AG04450 (cell line): ENCODE measurements at regions not wholly inside any gene's neighbourhood (a gene's known extent, or its start where the extent isn't known, plus 50 kb on each side); places are given as distances from the start of the nearest gene placed in this dataset.

ENCODE experiments used
- CTCF ChIA-PET: fragments of 300-600, 350-600 bp; formaldehyde crosslinking; extraction: SDS; loops from one replicate; lab custom pipeline; 2022; ENCODE audit warnings: antibody characterized with exemption, inconsistent platforms; lab: Charles Lee
- POLR2A ChIA-PET: fragments of 350-600 bp; formaldehyde crosslinking; extraction: SDS; loops from one replicate; lab custom pipeline; 2021; ENCODE audit warnings: antibody characterized with exemption, inconsistent platforms; lab: Yijun Ruan, JAX
- DNase-seq: peaks from one replicate; pipeline ENCODE4 v3.0.0-alpha.2; 2011; ENCODE audit warnings: low read depth, low spot score
- H3K27ac ChIP-seq: one replicate; pipeline ENCODE4 v1.5.1; 2012; ENCODE audit warnings: low read depth, low read length, control low read depth
- H3K27me3 ChIP-seq: one replicate; pipeline ENCODE4 v1.6.0; 2012; ENCODE audit warnings: low read length; ENCODE audit not compliant: control insufficient read depth, insufficient read depth
- H3K4me3 ChIP-seq: 2 replicates; pipeline ENCODE4 v1.5.1; 2011; ENCODE audit warnings: mild to moderate bottlenecking, low read depth, low read length, control low read depth
- H3K9me3 ChIP-seq: 2 replicates; pipeline ENCODE4 v1.5.1; 2012; ENCODE audit warnings: low read length; ENCODE audit not compliant: control insufficient read depth, insufficient read depth
- CTCF ChIP-seq: IDR thresholded peaks from 2 replicates; pipeline ENCODE4 v1.5.1; 2011; ENCODE audit warnings: low read depth, low read length, control low read depth, inconsistent platforms

GRCh38 chr9:134967547-134967930 is 49.8 kb upstream of the FCN1 start:
- no peak overlapping the region for H3K4me3 ChIP-seq
- H3K27ac ChIP-seq, result no peak overlapping the region
- H3K27me3 ChIP-seq, result no peaks in the 10 kb centered on the region
- TF ChIP-seq CTCF, result no peak
- ChIA-PET POLR2A (no interaction called here), CTCF (no interaction called here)
- DNase-seq, result no peak
- H3K9me3 ChIP-seq, result no peaks in the 10 kb centered on the region; the same call in 1 of the 2 replicates

GRCh38 chr9:134968011-134968822 is 50.5 kb upstream of the FCN1 start:
- Histone ChIP-seq H3K4me3 (no peak overlapping the region), H3K9me3 (no peaks in the 10 kb centered on the region; the same call in 1 of the 2 replicates), H3K27ac (no peak overlapping the region), H3K27me3 (no peaks in the 10 kb centered on the region)
- no peak for TF ChIP-seq CTCF
- ChIA-PET POLR2A (interaction anchor here (0.6 kb wide), 1 partner anchor 146 kb away, joined by 3 read pairs; no protein-coding TSS in a partner anchor), CTCF (no interaction called here)
- peak; percentile 2 for DNase-seq

- ChIA-PET CTCF (no interaction called here), POLR2A (no interaction called here)
- Histone ChIP-seq H3K27me3 (no peaks in the 10 kb centered on the region), H3K4me3 (no peak overlapping the region), H3K9me3 (no peaks in the 10 kb centered on the region; the same call in 1 of the 2 replicates), H3K27ac (no peak overlapping the region)
- no peak for TF ChIP-seq CTCF
- DNase-seq, result no peak
Observed at GRCh38 chr9:134968823-134969090, 51.0 kb upstream of the FCN1 start.

- Histone ChIP-seq H3K27me3 (no peaks in the 10 kb centered on the region), H3K27ac (no peak overlapping the region), H3K4me3 (no peak overlapping the region), H3K9me3 (no peaks in the 10 kb centered on the region; the same call in 1 of the 2 replicates)
- ChIA-PET CTCF (no interaction called here), POLR2A (no interaction called here)
- TF ChIP-seq CTCF, result no peak
- DNase-seq, result no peak
Observed at GRCh38 chr9:134969156-134970045, 51.7 kb upstream of the FCN1 start.

- no peak for DNase-seq
- ChIA-PET POLR2A (no interaction called here), CTCF (no interaction called here)
- no peak overlapping the region for H3K27ac ChIP-seq
- no peaks in the 10 kb centered on the region; the same call in 1 of the 2 replicates for H3K9me3 ChIP-seq
- no peak for TF ChIP-seq CTCF
- no peaks in the 10 kb centered on the region for H3K27me3 ChIP-seq
- H3K4me3 ChIP-seq, result no peak overlapping the region
Observed at GRCh38 chr9:134970198-134970597, 52.5 kb upstream of the FCN1 start.
